Endothelial cell of umbilical vein (primary cell): ENCODE measurements at regions not wholly inside any gene's neighbourhood (a gene's known extent, or its start where the extent isn't known, plus 50 kb on each side); places are given as distances from the start of the nearest gene placed in this dataset.

Experiments
- BruUV-seq: library from RNA; stranded (reverse); fragments of 400-500 nt; replicated peaks from 2 replicates; lab custom pipeline; 2021; lab: Mats Ljungman, UMichigan
- CTCF ChIA-PET: fragments of 300-600, 350-600 bp; sonication (Branson Sonifier 250); formaldehyde crosslinking; loops from one replicate; lab custom pipeline; 2021; ENCODE audit warnings: antibody characterized with exemption, inconsistent platforms; lab: Charles Lee
- POLR2A ChIA-PET: fragments of 300-600, 350-600 bp; sonication (Branson Sonifier 250); formaldehyde crosslinking; loops from one replicate; lab custom pipeline; 2021; ENCODE audit warnings: antibody characterized with exemption, inconsistent platforms; lab: Charles Lee
- DNase-seq: peaks from one replicate; pipeline ENCODE4 v3.0.0-alpha.2; 2011; ENCODE audit warnings: low read depth, low spot score
- FAIRE-seq: peaks from 2 replicates; lab custom pipeline; 2011; peaks lifted over from hg19 to GRCh38; lab: Jason Lieb, UNC
- H2AFZ ChIP-seq: 2 replicates; pipeline ENCODE4 v1.6.0; 2012; ENCODE audit warnings: low read depth, low read length, control low read depth, inconsistent platforms
- H3K27ac ChIP-seq: 2 replicates; pipeline ENCODE4 v1.5.1; 2011; ENCODE audit warnings: low read depth, mild to moderate bottlenecking, control low read depth, low read length, moderate library complexity; ENCODE audit not compliant: insufficient read depth
- H3K27me3 ChIP-seq, 2 experiments: 2 replicates each; pipeline versions ENCODE4 v1.6.0 to v1.6.1; 2011; ENCODE audit warnings: low read length in 2 of 2, mixed read lengths in 1 of 2; ENCODE audit not compliant: control insufficient read depth in 2 of 2, insufficient read depth in 2 of 2
- H3K36me3 ChIP-seq, 2 experiments: 2 replicates in 1 of 2; 3 replicates in 1 of 2; pipeline ENCODE4 v1.5.1; 2011; ENCODE audit warnings: low read length in 2 of 2, mild to moderate bottlenecking in 1 of 2, moderate library complexity in 1 of 2; ENCODE audit not compliant: control insufficient read depth in 2 of 2, insufficient read depth in 2 of 2; ENCODE audit errors: extremely low read depth in 1 of 2
- H3K4me1 ChIP-seq: 3 replicates; pipeline ENCODE4 v1.5.1; 2011; ENCODE audit warnings: mild to moderate bottlenecking, low read length; ENCODE audit not compliant: control insufficient read depth, insufficient read depth; ENCODE audit errors: extremely low read depth
- H3K4me2 ChIP-seq: 2 replicates; pipeline ENCODE4 v1.6.1; 2011; ENCODE audit warnings: low read length, control low read depth, mixed read lengths; ENCODE audit not compliant: insufficient read depth
- H3K4me3 ChIP-seq, 3 experiments: fragments of 200-600 bp in 1 of 3; sonication (generic), shearing (Covaris generic) in 1 of 3; replicated peaks in 1 of 3; 2 replicates each; pipeline ENCODE4 v1.5.1; 2011 to 2016; ENCODE audit warnings: control low read depth in 3 of 3, low read length in 3 of 3, mild to moderate bottlenecking in 2 of 3, inconsistent platforms in 1 of 3, low read depth in 1 of 3, moderate library complexity in 1 of 3; ENCODE audit not compliant: insufficient read depth in 1 of 3
- H3K79me2 ChIP-seq: 2 replicates; pipeline ENCODE4 v1.6.0; 2012; ENCODE audit warnings: low read length, inconsistent platforms; ENCODE audit not compliant: control insufficient read depth, insufficient read depth
- H3K9ac ChIP-seq: replicated peaks from 2 replicates; pipeline ENCODE3; 2011; ENCODE audit warnings: low read length, control low read depth; ENCODE audit not compliant: insufficient read depth; ENCODE audit errors: extremely low read depth
- H3K9me1 ChIP-seq: replicated peaks from 3 replicates; pipeline ENCODE4 v1.6.0; 2011; ENCODE audit warnings: mild to moderate bottlenecking, low read length; ENCODE audit not compliant: control insufficient read depth, insufficient read depth; ENCODE audit errors: extremely low read depth
- H3K9me3 ChIP-seq: replicated peaks from 2 replicates; pipeline ENCODE4 v1.5.1; 2012; ENCODE audit warnings: low read length, inconsistent platforms; ENCODE audit not compliant: control insufficient read depth, insufficient read depth
- H4K20me1 ChIP-seq: replicated peaks from 2 replicates; pipeline ENCODE3; 2011; ENCODE audit warnings: mild to moderate bottlenecking, low read length; ENCODE audit not compliant: control insufficient read depth, insufficient read depth; ENCODE audit errors: extremely low read depth
- CTCF ChIP-seq, 2 donors: IDR thresholded peaks; 1 replicate in 1 of 2; 2 replicates in 1 of 2; pipeline ENCODE4 v1.5.1; 2011; ENCODE audit warnings: low read length in 2 of 2, mild to moderate bottlenecking in 2 of 2, moderate library complexity in 2 of 2, control low read depth in 1 of 2, inconsistent platforms in 1 of 2, low read depth in 1 of 2; ENCODE audit not compliant: insufficient read depth in 1 of 2; ENCODE audit errors: extremely low read depth in 1 of 2
- FOS ChIP-seq: IDR thresholded peaks from 2 replicates; pipeline ENCODE4 v1.6.1; 2011; ENCODE audit warnings: mild to moderate bottlenecking, low read length, moderate library complexity, borderline replicate concordance; ENCODE audit not compliant: insufficient read depth
- GATA2 ChIP-seq: IDR thresholded peaks from 2 replicates; pipeline ENCODE4 v1.7.0; 2011; ENCODE audit warnings: low read depth, mild to moderate bottlenecking, moderate library complexity, mixed read lengths, low read length; ENCODE audit not compliant: insufficient read length, insufficient read depth
- JUN ChIP-seq: IDR thresholded peaks from 2 replicates; pipeline ENCODE4 v1.6.1; 2011; ENCODE audit warnings: borderline replicate concordance, low read depth; ENCODE audit not compliant: insufficient read length, insufficient read depth
- MYC ChIP-seq: IDR thresholded peaks from one replicate; pipeline ENCODE4 v1.6.1; 2011; ENCODE audit warnings: mild to moderate bottlenecking, low read depth, low read length
- POLR2A ChIP-seq: IDR thresholded peaks from 2 replicates; pipeline ENCODE4 v1.6.1; 2012; ENCODE audit warnings: low read depth, mild to moderate bottlenecking, control low read depth, low read length
- POLR2AphosphoS5 ChIP-seq: IDR thresholded peaks from 2 replicates; pipeline ENCODE4 v1.6.1; 2012; ENCODE audit warnings: low read depth, mild to moderate bottlenecking, control low read depth, low read length, moderate library complexity; ENCODE audit not compliant: insufficient read depth
- dilution Hi-C: fragments of 300-500 bp; cut with MboI; formaldehyde crosslinking; loops from one replicate; pipeline ENCODE4 v1.15.0; 2019; ENCODE audit warnings: low sequenced_read_pairs; ENCODE audit not compliant: extremely low pct_ligation_motif_present
- intact Hi-C: fragments of 100-400 bp; cut with micrococcal nuclease; formaldehyde crosslinking; loops from one replicate; pipeline ENCODE4 v1.10.0; 2022
- TF ChIP-seq, protein P1 (sequence below): IDR thresholded peaks from 2 replicates; pipeline ENCODE4 v1.6.1; 2011; ENCODE audit not compliant: insufficient read depth, insufficient read length

DNA sequence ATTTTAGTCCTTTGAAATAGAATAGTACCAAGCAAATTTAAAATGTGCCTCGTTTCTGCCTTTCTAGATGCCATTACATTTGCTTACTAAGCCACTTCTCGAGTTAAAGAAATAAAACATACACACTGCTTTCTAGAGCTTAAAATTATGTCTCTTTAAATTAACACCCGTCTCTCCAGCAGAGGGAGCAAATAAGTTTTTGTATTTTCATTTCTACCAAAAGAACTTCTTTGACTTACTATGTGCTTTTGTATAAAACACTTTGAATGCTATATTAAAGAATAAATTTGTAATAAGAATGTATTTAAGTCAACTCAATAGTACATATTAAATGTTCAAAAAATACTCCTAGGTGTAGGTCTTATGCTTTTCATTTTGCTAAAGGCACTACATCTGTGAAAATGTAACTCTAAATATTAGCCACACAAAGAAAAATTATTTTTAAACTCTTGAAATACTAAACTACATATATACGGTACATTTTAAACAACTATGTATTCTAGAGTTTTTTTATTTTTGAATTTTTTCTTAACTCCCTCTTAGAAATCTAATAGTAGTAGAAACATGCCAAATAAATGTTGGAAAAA lies 269.3 kb upstream of the MIR17HG start:
- ChIA-PET POLR2A (no interaction called here), CTCF (interaction anchor here (0.6 to 2.3 kb wide), 9 partner anchors 18 to 172 kb away, joined by 3 to 46 read pairs (median 4); no protein-coding TSS in a partner anchor)
- Histone ChIP-seq H2AFZ (no peak overlapping the region), H4K20me1 (no peaks in the 10 kb centered on the region), H3K27me3 (no peaks in the 10 kb centered on the region), H3K4me1 (no peaks in the 10 kb centered on the region), H3K9me1 (no peaks in the 10 kb centered on the region), H3K9ac (no peak overlapping the region), H3K27ac (no peak overlapping the region), H3K4me2 (no peak overlapping the region), H3K9me3 (no peaks in the 10 kb centered on the region), H3K79me2 (no peaks in the 10 kb centered on the region), H3K4me3 (no peak overlapping the region), H3K36me3 (no peaks in the 10 kb centered on the region)
- TF ChIP-seq CTCF (IDR thresholded peaks at IDR 0.05; ENCODE audit: extremely low read depth in 1 of 2, insufficient read depth in 1 of 2, low read depth in 1 of 2, low read length in 2 of 2), result no peak
- TF ChIP-seq, protein P1, sequence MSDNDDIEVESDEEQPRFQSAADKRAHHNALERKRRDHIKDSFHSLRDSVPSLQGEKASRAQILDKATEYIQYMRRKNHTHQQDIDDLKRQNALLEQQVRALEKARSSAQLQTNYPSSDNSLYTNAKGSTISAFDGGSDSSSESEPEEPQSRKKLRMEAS, result no peak
- no peak for TF ChIP-seq FOS
- no peak for TF ChIP-seq GATA2
- TF ChIP-seq MYC, result no peak
- no peak for TF ChIP-seq POLR2AphosphoS5
- no peak for TF ChIP-seq JUN
- no peak for TF ChIP-seq POLR2A
- dilution Hi-C loops (no loop called here), intact Hi-C loops (loop anchor here (1.0 to 2.0 kb wide), 2 partner anchors 169 to 329 kb away; no protein-coding TSS in a partner anchor)
- FAIRE-seq (peak; percentile 8), DNase-seq (peak; percentile 5)
- no TSS peak for BruUV-seq
